GM12878 (cell line): ENCODE measurements at regions not wholly inside any gene's neighbourhood (a gene's known extent, or its start where the extent isn't known, plus 50 kb on each side); places are given as distances from the start of the nearest gene placed in this dataset.

ENCODE experiments used
- ATAC-seq: fragments of 200-7000 bp; cut with Tn5 transposase; 3 replicates; pipeline ENCODE4 v1.9.1; 2020; ENCODE audit warnings: mild to moderate bottlenecking, moderate library complexity
- BruUV-seq: library from RNA; stranded (reverse); fragments of 400-500 nt; replicated peaks from 2 replicates; lab custom pipeline; 2021; lab: Mats Ljungman, UMichigan
- CTCF ChIA-PET: fragments of 300-600 bp; sonication (Branson Sonifier 250); formaldehyde crosslinking; extraction: SDS; loops from one replicate; lab custom pipeline; 2021; ENCODE audit warnings: inconsistent platforms; lab: Yijun Ruan, JAX
- POLR2A ChIA-PET: fragments of 350-600 bp; formaldehyde crosslinking; extraction: SDS; loops from one replicate; lab custom pipeline; 2021; ENCODE audit warnings: inconsistent platforms; lab: Charles Lee
- RAD21 ChIA-PET: fragments of 300-600 bp; sonication (Branson Sonifier 250); formaldehyde crosslinking; loops from one replicate; lab custom pipeline; 2023; ENCODE audit warnings: antibody characterized with exemption; ENCODE audit not compliant: unreplicated experiment; lab: Charles Lee
- SMC1A ChIA-PET: fragments of 300-600 bp; sonication (Branson Sonifier 250); formaldehyde crosslinking; loops from one replicate; lab custom pipeline; 2023; ENCODE audit not compliant: unreplicated experiment, uncharacterized antibody; lab: Charles Lee
- DNase-seq: peaks from one replicate; pipeline ENCODE4 v3.0.0-alpha.2; 2011; ENCODE audit warnings: low read depth, low spot score
- FAIRE-seq: peaks from 3 replicates; lab custom pipeline; 2011; peaks lifted over from hg19 to GRCh38; lab: Jason Lieb, UNC
- H2AFZ ChIP-seq: 2 replicates; pipeline ENCODE4 v1.6.0; 2011; ENCODE audit warnings: low read depth, low read length, control low read depth; ENCODE audit not compliant: control insufficient read depth
- H3K27ac ChIP-seq: 2 replicates; pipeline ENCODE4 v1.5.1; 2011; ENCODE audit warnings: control low read depth; ENCODE audit not compliant: control insufficient read depth, insufficient read depth
- H3K27me3 ChIP-seq, 2 experiments: replicated peaks in 1 of 2; 2 replicates each; pipeline versions ENCODE4 v1.6.0 to v1.6.1; 2011; ENCODE audit warnings: low read length in 1 of 2; ENCODE audit not compliant: control insufficient read depth in 2 of 2, insufficient read depth in 2 of 2
- H3K36me3 ChIP-seq, 2 experiments: 2 replicates each; pipeline ENCODE4 v1.5.1; 2011; ENCODE audit warnings: low read length in 1 of 2; ENCODE audit not compliant: control insufficient read depth in 2 of 2, insufficient read depth in 2 of 2
- H3K4me1 ChIP-seq: 2 replicates; pipeline ENCODE4 v1.6.1; 2011; ENCODE audit warnings: mild to moderate bottlenecking, low read length, moderate library complexity, mixed read lengths; ENCODE audit not compliant: control insufficient read depth, insufficient read depth
- H3K4me2 ChIP-seq: 2 replicates; pipeline ENCODE4 v1.6.0; 2011; ENCODE audit warnings: control low read depth; ENCODE audit not compliant: control insufficient read depth, insufficient read depth
- H3K4me3 ChIP-seq: fragments of 200-600 bp; sonication (generic); 2 replicates; pipeline ENCODE4 v1.5.1; 2016
- H3K79me2 ChIP-seq: 2 replicates; pipeline ENCODE4 v1.6.0; 2011; ENCODE audit warnings: low read length; ENCODE audit not compliant: control insufficient read depth, insufficient read depth
- H3K9ac ChIP-seq: 2 replicates; pipeline ENCODE4 v1.8.0; 2011; ENCODE audit warnings: low read length, control low read depth, mixed read lengths; ENCODE audit not compliant: control insufficient read depth, insufficient read depth
- H3K9me3 ChIP-seq: replicated peaks from 3 replicates; pipeline ENCODE4 v1.5.1; 2011; ENCODE audit warnings: mild to moderate bottlenecking, low read length; ENCODE audit not compliant: control insufficient read depth, insufficient read depth
- H4K20me1 ChIP-seq: 2 replicates; pipeline ENCODE4 v1.6.0; 2011; ENCODE audit not compliant: control insufficient read depth, insufficient read depth
- CBFB ChIP-seq: IDR thresholded peaks from 2 replicates; pipeline ENCODE4 v1.6.1; 2016; ENCODE audit warnings: antibody characterized with exemption, low read depth
- CBX5 ChIP-seq: sonication (generic); IDR thresholded peaks from 2 replicates; pipeline ENCODE4 v1.6.1; 2016; ENCODE audit warnings: low read depth, moderate library complexity, mild to moderate bottlenecking, inconsistent platforms
- FOXK2 ChIP-seq: fragments of 450-650 bp; IDR thresholded peaks from 2 replicates; pipeline ENCODE4 v1.6.1; 2017; ENCODE audit warnings: mild to moderate bottlenecking, moderate library complexity
- FOXM1 ChIP-seq: IDR thresholded peaks from 2 replicates; pipeline ENCODE4 v1.6.1; 2012; ENCODE audit warnings: low read depth, mild to moderate bottlenecking, inconsistent platforms, low read length, moderate library complexity
- MEF2A ChIP-seq: IDR thresholded peaks from 2 replicates; pipeline ENCODE4 v1.6.1; 2011; ENCODE audit warnings: low read depth, mild to moderate bottlenecking, low read length, moderate library complexity; ENCODE audit not compliant: insufficient read depth
- MEF2B ChIP-seq: fragments of 450-650 bp; IDR thresholded peaks from 2 replicates; pipeline ENCODE4 v1.6.1; 2018; ENCODE audit warnings: mild to moderate bottlenecking, moderate library complexity; ENCODE audit not compliant: partially characterized antibody, poor library complexity, severe bottlenecking
- NFXL1 ChIP-seq: fragments of 450-650 bp; IDR thresholded peaks from 2 replicates; pipeline ENCODE4 v1.6.1; 2017; ENCODE audit warnings: antibody characterized with exemption, mild to moderate bottlenecking, borderline replicate concordance
- NFYA ChIP-seq: IDR thresholded peaks from 2 replicates; pipeline ENCODE4 v1.6.1; 2011; ENCODE audit warnings: low read depth, mild to moderate bottlenecking, low read length, improper control_type of control experiment, borderline replicate concordance
- PAX5 ChIP-seq: IDR thresholded peaks from 2 replicates; pipeline ENCODE4 v1.6.1; 2011; ENCODE audit warnings: low read depth, low read length, borderline replicate concordance
- POLR2AphosphoS2 ChIP-seq: IDR thresholded peaks from 2 replicates; pipeline ENCODE4 v1.6.1; 2011; ENCODE audit warnings: low read depth, mild to moderate bottlenecking, low read length, improper control_type of control experiment, moderate library complexity
- TCF7 ChIP-seq: IDR thresholded peaks from 2 replicates; pipeline ENCODE4 v1.6.1; 2014; ENCODE audit warnings: antibody characterized with exemption, borderline replicate concordance
- ZNF217 ChIP-seq: fragments of 450-650 bp; IDR thresholded peaks from 2 replicates; pipeline ENCODE4 v1.6.1; 2017; ENCODE audit warnings: antibody characterized with exemption, mild to moderate bottlenecking
- WGBS: methylation state at CpG from one replicate; pipeline ENCODE4 v1.1.6; 2016; ENCODE audit warnings: low lambda C conversion rate; ENCODE audit not compliant: insufficient replicate concordance, insufficient coverage; ENCODE audit errors: missing lambda C conversion rate; 5-methylcytosine and 5-hydroxymethylcytosine counted together
- in situ Hi-C: fragments of 300-500 bp; cut with MboI; formaldehyde crosslinking; loops from 9 replicates; pipeline ENCODE4 v1.14.3; 2018; ENCODE audit warnings: mixed read lengths
- intact Hi-C: fragments of 100-400 bp; cut with micrococcal nuclease; formaldehyde crosslinking; loops from one replicate; pipeline ENCODE4 v1.14.2; 2022; ENCODE audit not compliant: unreplicated experiment
- TF ChIP-seq, protein P1 (sequence below): fragments of 450-650 bp; conservative IDR thresholded peaks from 2 replicates; pipeline ENCODE4 v1.6.1; 2017; ENCODE audit warnings: mild to moderate bottlenecking, moderate library complexity

DNA sequence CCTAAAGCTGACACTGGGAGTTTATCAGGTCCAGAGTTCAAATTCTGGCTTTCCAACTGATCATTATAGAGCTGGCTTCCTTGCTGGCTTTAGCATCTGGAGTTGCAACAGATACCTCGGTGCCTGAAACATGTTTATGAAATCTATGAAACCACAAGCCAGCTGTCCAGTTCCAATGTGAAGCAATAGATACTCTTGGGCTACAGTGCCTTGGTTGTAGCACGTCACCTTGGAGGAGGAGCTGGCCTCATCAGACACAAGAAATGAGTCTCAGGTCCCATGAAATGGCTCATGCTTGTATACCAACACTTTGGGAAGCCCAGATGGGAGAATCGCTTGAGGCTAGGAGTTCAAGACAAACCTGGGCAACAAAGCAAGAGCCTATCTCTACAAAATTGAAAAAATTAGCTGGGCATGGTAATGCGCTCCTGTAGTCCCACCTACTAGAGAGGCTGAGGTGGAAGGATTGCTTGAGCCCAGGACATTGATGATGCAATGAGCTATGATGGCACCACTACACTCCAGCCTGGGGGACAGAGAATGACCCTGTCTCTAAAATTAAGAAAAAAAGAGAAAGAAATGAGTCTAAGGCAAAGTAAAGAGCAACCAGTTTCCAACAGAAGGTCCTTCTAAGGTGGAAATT, 132.5 kb upstream of the ZNF648 start:
- no peak overlapping the region for H3K4me3 ChIP-seq
- ChIA-PET SMC1A (interaction anchor here (1.0 to 5.8 kb wide), 8 partner anchors 10 to 203 kb away, joined by 3 to 108 read pairs (median 6); no protein-coding TSS in a partner anchor), RAD21 (interaction anchor here (6.4 kb wide), 1 partner anchor 49 kb away, joined by 116 read pairs; no protein-coding TSS in a partner anchor), CTCF (interaction anchor here (0.7 to 6.4 kb wide), 5 partner anchors 11 to 113 kb away, joined by 3 to 159 read pairs (median 4); no protein-coding TSS in a partner anchor), POLR2A (interaction anchor here (1.1 kb wide), 1 partner anchor 50 kb away, joined by 3 read pairs; no protein-coding TSS in a partner anchor)
- peaks cover 0 to 3% of the 10 kb centered on the region in 2 experiments; a peak in 1 of 4 replicates for H3K27me3 ChIP-seq
- H2AFZ ChIP-seq, result no peak overlapping the region
- in situ Hi-C loops, result no loop called here
- H3K79me2 ChIP-seq, result no peaks in the 10 kb centered on the region
- no peaks in the 10 kb centered on the region for H3K36me3 ChIP-seq
- H3K9ac ChIP-seq, result no peak overlapping the region
- no peaks in the 10 kb centered on the region for H4K20me1 ChIP-seq
- no TSS peak for BruUV-seq
- TF ChIP-seq, protein P1, sequence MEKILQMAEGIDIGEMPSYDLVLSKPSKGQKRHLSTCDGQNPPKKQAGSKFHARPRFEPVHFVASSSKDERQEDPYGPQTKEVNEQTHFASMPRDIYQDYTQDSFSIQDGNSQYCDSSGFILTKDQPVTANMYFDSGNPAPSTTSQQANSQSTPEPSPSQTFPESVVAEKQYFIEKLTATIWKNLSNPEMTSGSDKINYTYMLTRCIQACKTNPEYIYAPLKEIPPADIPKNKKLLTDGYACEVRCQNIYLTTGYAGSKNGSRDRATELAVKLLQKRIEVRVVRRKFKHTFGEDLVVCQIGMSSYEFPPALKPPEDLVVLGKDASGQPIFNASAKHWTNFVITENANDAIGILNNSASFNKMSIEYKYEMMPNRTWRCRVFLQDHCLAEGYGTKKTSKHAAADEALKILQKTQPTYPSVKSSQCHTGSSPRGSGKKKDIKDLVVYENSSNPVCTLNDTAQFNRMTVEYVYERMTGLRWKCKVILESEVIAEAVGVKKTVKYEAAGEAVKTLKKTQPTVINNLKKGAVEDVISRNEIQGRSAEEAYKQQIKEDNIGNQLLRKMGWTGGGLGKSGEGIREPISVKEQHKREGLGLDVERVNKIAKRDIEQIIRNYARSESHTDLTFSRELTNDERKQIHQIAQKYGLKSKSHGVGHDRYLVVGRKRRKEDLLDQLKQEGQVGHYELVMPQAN, result no peak
- TF ChIP-seq FOXK2 (no peak), POLR2AphosphoS2 (no peak), PAX5 (no peak), MEF2A (no peak), ZNF217 (no peak), CBX5 (no peak), NFXL1 (no peak), CBFB (no peak), TCF7 (no peak), FOXM1 (no peak), MEF2B (no peak), NFYA (no peak)
- FAIRE-seq, result no peak
- no peak overlapping the region for H3K4me2 ChIP-seq
- intact Hi-C loops, result no loop called here
- no peaks in the 10 kb centered on the region for H3K9me3 ChIP-seq
- H3K4me1 ChIP-seq, result no peaks in the 10 kb centered on the region
- WGBS, result 42% methylated on average over 4 of the region's 4 CpGs
- DNase-seq, result no peak
- no peak overlapping the region for H3K27ac ChIP-seq
- no peak; the same call in 1 of the 3 replicates for ATAC-seq
